WTC11 (cell line): ENCODE measurements at regions not wholly inside any gene's neighbourhood (a gene's known extent, or its start where the extent isn't known, plus 50 kb on each side); places are given as distances from the start of the nearest gene placed in this dataset.

Source experiments
- ATAC-seq: fragments of 200-7000 bp; cut with Tn5 transposase; 2 replicates; pipeline ENCODE4 v1.10.0; 2021; ENCODE audit warnings: mild to moderate bottlenecking, moderate library complexity
- CTCF ChIA-PET: fragments of 300-600 bp; sonication (Branson Sonifier 250); formaldehyde crosslinking; loops from one replicate; lab custom pipeline; 2021; ENCODE audit warnings: antibody characterized with exemption; lab: Charles Lee
- POLR2A ChIA-PET: fragments of 350-600 bp; sonication (Branson Sonifier 250); formaldehyde crosslinking; loops from one replicate; lab custom pipeline; 2021; ENCODE audit warnings: antibody characterized with exemption; lab: Charles Lee
- DNase-seq: peaks from one replicate; pipeline ENCODE4 v3.0.0; 2021; ENCODE audit warnings: low spot score
- H3K27ac Mint-ChIP-seq: 2 replicates; pipeline ENCODE4 v1.8.0; 2021; ENCODE audit warnings: mixed read lengths
- H3K27me3 Mint-ChIP-seq: 2 replicates; pipeline ENCODE4 v1.8.0; 2021; ENCODE audit warnings: low read depth, mild to moderate bottlenecking, moderate library complexity, mixed read lengths
- H3K36me3 Mint-ChIP-seq: 2 replicates; pipeline ENCODE4 v1.8.0; 2021; ENCODE audit warnings: mixed read lengths
- H3K4me1 Mint-ChIP-seq: 2 replicates; pipeline ENCODE4 v1.8.0; 2022; ENCODE audit warnings: mixed read lengths
- H3K4me3 Mint-ChIP-seq: 2 replicates; pipeline ENCODE4 v1.8.0; 2021; ENCODE audit warnings: mild to moderate bottlenecking, moderate library complexity, mixed read lengths
- H3K9me3 Mint-ChIP-seq: 2 replicates; pipeline ENCODE4 v1.8.0; 2021; ENCODE audit warnings: mixed read lengths
- ARID4B ChIP-seq: sonication (generic); formaldehyde crosslinking; IDR thresholded peaks from 2 replicates; pipeline ENCODE4 v1.8.0; 2023; ENCODE audit warnings: missing genetic modification reagents, mild to moderate bottlenecking, borderline replicate concordance
- ATF2 ChIP-seq: sonication (generic); formaldehyde crosslinking; IDR thresholded peaks from 2 replicates; pipeline ENCODE4 v1.8.1; 2022; ENCODE audit warnings: low read depth, missing genetic modification reagents, borderline replicate concordance
- E2F5 ChIP-seq: sonication (generic); formaldehyde crosslinking; IDR thresholded peaks from 2 replicates; pipeline ENCODE4 v1.8.1; 2022; ENCODE audit warnings: mild to moderate bottlenecking, moderate library complexity, missing genetic modification reagents
- FOXJ3 ChIP-seq: sonication (generic); formaldehyde crosslinking; IDR thresholded peaks from 2 replicates; pipeline ENCODE4 v1.9.0; 2021; ENCODE audit warnings: missing genetic modification reagents, mild to moderate bottlenecking, borderline replicate concordance
- HMGA2 ChIP-seq: fragments of 250-450 bp; sonication (Bioruptor Pico); IDR thresholded peaks from 2 replicates; pipeline ENCODE4 v1.4.0; 2021; ENCODE audit warnings: mild to moderate bottlenecking, moderate library complexity
- JAZF1 ChIP-seq: fragments of 250-450 bp; sonication (Bioruptor Pico); IDR thresholded peaks from 2 replicates; pipeline ENCODE4 v1.9.0; 2021; ENCODE audit warnings: moderate library complexity, mild to moderate bottlenecking, inconsistent platforms
- OVOL2 ChIP-seq: fragments of 250-450 bp; sonication (Bioruptor Pico); IDR thresholded peaks from 2 replicates; pipeline ENCODE4 v1.9.0; 2021; ENCODE audit warnings: mild to moderate bottlenecking, borderline replicate concordance
- RORB ChIP-seq: fragments of 250-450 bp; sonication (Bioruptor Pico); IDR thresholded peaks from 2 replicates; pipeline ENCODE4 v1.9.0; 2021; ENCODE audit warnings: mild to moderate bottlenecking
- SMAD4 ChIP-seq: sonication (generic); formaldehyde crosslinking; IDR thresholded peaks from 2 replicates; pipeline ENCODE4 v1.8.0; 2022; ENCODE audit warnings: mild to moderate bottlenecking, missing genetic modification reagents
- STAT6 ChIP-seq: sonication (generic); formaldehyde crosslinking; conservative IDR thresholded peaks from 2 replicates; pipeline ENCODE4 v1.8.1; 2023; ENCODE audit warnings: mild to moderate bottlenecking, low read depth, missing genetic modification reagents, moderate library complexity
- TCF7 ChIP-seq: sonication (generic); formaldehyde crosslinking; IDR thresholded peaks from 2 replicates; pipeline ENCODE4 v1.8.0; 2022; ENCODE audit warnings: mild to moderate bottlenecking, low read depth, missing genetic modification reagents, moderate library complexity
- ZBTB43 ChIP-seq: sonication (generic); formaldehyde crosslinking; IDR thresholded peaks from 2 replicates; pipeline ENCODE4 v1.8.1; 2023; ENCODE audit warnings: mild to moderate bottlenecking, missing genetic modification reagents
- ZNF219 ChIP-seq: sonication (generic); formaldehyde crosslinking; IDR thresholded peaks from 2 replicates; pipeline ENCODE4 v1.8.0; 2023; ENCODE audit warnings: missing genetic modification reagents, mild to moderate bottlenecking, borderline replicate concordance
- ZNF416 ChIP-seq: fragments of 250-450 bp; sonication (Bioruptor Pico); IDR thresholded peaks from 2 replicates; pipeline ENCODE4 v1.9.0; 2021; ENCODE audit warnings: mild to moderate bottlenecking, inconsistent platforms
- ZSCAN18 ChIP-seq: fragments of 250-450 bp; sonication (Bioruptor Pico); IDR thresholded peaks from 2 replicates; pipeline ENCODE4 v2.1.2; 2022; ENCODE audit warnings: mild to moderate bottlenecking, moderate library complexity

- peaks cover 16% of the 10 kb centered on the region for H3K9me3 Mint-ChIP-seq
Measured at GRCh38 chr9:82720515-82720914, 342.4 kb downstream of the RASEF start.

More at GRCh38 chr9:82720515-82720914, 342.4 kb downstream of the RASEF start:
- TF ChIP-seq ZBTB43 (CRISPR knock-in tag), result no peak
- no peak for TF ChIP-seq JAZF1 (CRISPR knock-in tag)
- TF ChIP-seq RORB (CRISPR knock-in tag), result no peak
- no peak for TF ChIP-seq SMAD4 (CRISPR knock-in tag)
- no peak for TF ChIP-seq ATF2
- TF ChIP-seq E2F5 (CRISPR knock-in tag), result no peak
- no peak for TF ChIP-seq TCF7
- no peak for TF ChIP-seq FOXJ3 (CRISPR knock-in tag)
- no peak for TF ChIP-seq STAT6 (CRISPR knock-in tag)
- TF ChIP-seq ZNF416 (CRISPR knock-in tag), result no peak
- no peak for TF ChIP-seq HMGA2 (CRISPR knock-in tag)
- TF ChIP-seq ZSCAN18 (CRISPR knock-in tag), result no peak
- no peak for TF ChIP-seq ZNF219 (CRISPR knock-in tag)
- no peak for TF ChIP-seq ARID4B
- no peak for TF ChIP-seq OVOL2 (CRISPR knock-in tag)
- ATAC-seq, result no peak
- peaks cover 24% of the 10 kb centered on the region for H3K4me1 Mint-ChIP-seq
- peaks cover 10% of the 10 kb centered on the region for H3K36me3 Mint-ChIP-seq
- CTCF ChIA-PET, result no interaction called here
- no peak for DNase-seq
- no peak overlapping the region for H3K4me3 Mint-ChIP-seq
- H3K27me3 Mint-ChIP-seq, result no peaks in the 10 kb centered on the region
- no peak overlapping the region for H3K27ac Mint-ChIP-seq
- POLR2A ChIA-PET, result no interaction called here
